ENCODE measurements at regions not wholly inside any gene's neighbourhood (a gene's known extent, or its start where the extent isn't known, plus 50 kb on each side); places are given as distances from the start of the nearest gene placed in this dataset.
"Not testable (repeated sequence)": the region's sequence is repeated elsewhere in the genome, so short reads cannot be mapped to it uniquely, and the experiment has no call there.

GRCh38 chr9:25801989-25802388, 123.7 kb upstream of the TUSC1 start:
- FAIRE-seq; DNase-seq (ENCODE audit: low spot score): not testable (repeated sequence)

DNA sequence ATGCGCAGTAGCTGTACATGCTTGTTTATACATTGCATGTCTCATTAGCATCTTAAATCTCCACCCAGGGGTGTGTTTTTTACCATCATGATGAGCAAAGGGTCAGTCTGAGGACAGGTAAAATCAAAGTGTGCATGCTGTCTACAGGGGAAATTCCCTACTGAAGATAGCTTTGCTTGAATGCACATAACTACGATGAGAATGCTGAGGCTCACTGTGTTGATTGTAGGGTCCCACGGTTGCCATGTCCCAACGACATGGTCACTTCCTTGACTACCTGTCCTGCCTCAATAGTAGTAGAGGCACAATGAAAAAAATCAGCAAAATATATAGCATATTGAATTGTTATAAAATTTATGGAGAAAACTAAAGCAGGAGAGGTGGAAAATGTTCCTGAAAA, 95.6 kb upstream of the TUSC1 start:
- FAIRE-seq: no peak
- no peak for DNase-seq (ENCODE audit: low spot score)

GRCh38 chr9:25755951-25756350, 77.7 kb upstream of the TUSC1 start:
- FAIRE-seq: no peak
- DNase-seq (ENCODE audit: low spot score): no peak

DNA sequence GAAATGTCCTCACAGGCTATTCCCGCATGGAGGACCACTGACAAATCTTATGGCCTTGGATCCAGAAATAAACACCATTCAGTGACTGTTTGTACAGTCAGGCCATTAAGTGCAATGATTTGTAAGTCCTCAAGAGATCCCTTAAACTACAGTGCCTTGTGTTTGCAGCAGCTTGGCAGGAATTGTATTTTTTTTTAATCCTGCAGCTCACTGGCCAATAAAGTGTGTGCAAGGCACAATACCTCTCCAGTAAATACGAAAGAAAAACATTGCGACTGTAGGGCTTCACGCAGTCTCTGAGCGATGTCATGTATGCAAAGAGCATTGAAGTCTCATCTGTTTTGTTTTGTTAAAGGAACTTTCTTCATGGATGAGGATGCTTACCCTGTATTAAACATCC, 74.2 kb upstream of the TUSC1 start:
- FAIRE-seq (no peak), DNase-seq (ENCODE audit: low spot score) (no peak)

GRCh38 chr9:25742256-25742655, 64.0 kb upstream of the TUSC1 start:
- no peak for DNase-seq (ENCODE audit: low spot score)
- FAIRE-seq: no peak

GRCh38 chr9:25733336-25733982, 55.2 kb upstream of the TUSC1 start:
- FAIRE-seq: no peak
- no peak for DNase-seq (ENCODE audit: low spot score)

- not testable (repeated sequence) for DNase-seq (ENCODE audit: low spot score); FAIRE-seq
Observed at GRCh38 chr9:25731895-25732794, 53.9 kb upstream of the TUSC1 start.

Data from urothelium cell line (cell line).